ENCODE measurements at regions not wholly inside any gene's neighbourhood (a gene's known extent, or its start where the extent isn't known, plus 50 kb on each side); places are given as distances from the start of the nearest gene placed in this dataset.
"Not testable (repeated sequence)": the region's sequence is repeated elsewhere in the genome, so short reads cannot be mapped to it uniquely, and the experiment has no call there.

GRCh38 chr15:70517194-70517590, 246.2 kb downstream of the UACA start:
- no peak for ATAC-seq (ENCODE audit: poor library complexity)
- intact Hi-C loops (cut with DNase I) = no loop called here
- no peak for DNase-seq

- intact Hi-C loops (cut with DNase I) = no loop called here
- no peak for DNase-seq
- no peak for ATAC-seq (ENCODE audit: poor library complexity)
These were observed 246.8 kb downstream of the UACA start for GRCh38 chr15:70516408-70517193.

- intact Hi-C loops (cut with DNase I) = no loop called here
- DNase-seq = no peak
- ATAC-seq (ENCODE audit: poor library complexity) = no peak
These were observed 249.1 kb downstream of the UACA start for GRCh38 chr15:70514251-70514650.

- DNase-seq (no peak), ATAC-seq (ENCODE audit: poor library complexity) (no peak)
- intact Hi-C loops (cut with DNase I) = no loop called here
These were observed 249.5 kb downstream of the UACA start for GRCh38 chr15:70513819-70514218.

DNA sequence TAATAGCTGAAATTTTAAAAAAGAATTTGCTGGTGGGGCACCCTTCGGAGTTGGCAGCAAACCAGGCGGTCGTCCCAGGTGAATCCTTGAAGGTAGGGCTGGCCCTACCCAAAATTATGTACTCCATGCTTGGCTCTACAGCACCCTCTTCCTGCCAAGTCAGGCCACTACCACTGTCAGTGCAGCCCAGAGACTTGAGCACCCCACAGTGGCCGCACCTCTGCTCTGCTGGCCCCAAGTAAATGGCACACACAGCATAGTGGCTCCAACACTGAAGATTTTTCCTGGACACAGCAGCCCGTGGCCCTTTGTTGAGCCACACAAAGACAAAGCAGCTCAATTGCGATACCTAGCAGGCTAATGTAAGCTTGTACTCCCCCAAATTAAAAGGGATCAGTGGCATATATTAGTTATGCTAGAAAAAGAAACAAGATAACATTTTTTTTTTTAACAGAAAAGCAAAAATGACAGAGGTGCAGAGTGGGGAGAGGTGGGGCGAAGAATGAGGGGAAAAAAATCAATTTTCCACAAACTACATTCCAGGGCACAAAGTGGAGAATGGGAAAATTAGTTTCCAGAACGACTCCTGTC, 250.5 kb downstream of the UACA start:
- intact Hi-C loops (cut with DNase I) = no loop called here
- peak; percentile 46 for ATAC-seq (ENCODE audit: poor library complexity)
- DNase-seq = peak; percentile 64

- ATAC-seq (ENCODE audit: poor library complexity); DNase-seq; intact Hi-C loops (cut with DNase I): not testable (repeated sequence)
These were observed 251.3 kb downstream of the UACA start for GRCh38 chr15:70511972-70512587.

- intact Hi-C loops (cut with DNase I) = no loop called here
- no peak for ATAC-seq (ENCODE audit: poor library complexity)
These were observed 252.9 kb downstream of the UACA start for GRCh38 chr15:70510433-70510832.

DNA sequence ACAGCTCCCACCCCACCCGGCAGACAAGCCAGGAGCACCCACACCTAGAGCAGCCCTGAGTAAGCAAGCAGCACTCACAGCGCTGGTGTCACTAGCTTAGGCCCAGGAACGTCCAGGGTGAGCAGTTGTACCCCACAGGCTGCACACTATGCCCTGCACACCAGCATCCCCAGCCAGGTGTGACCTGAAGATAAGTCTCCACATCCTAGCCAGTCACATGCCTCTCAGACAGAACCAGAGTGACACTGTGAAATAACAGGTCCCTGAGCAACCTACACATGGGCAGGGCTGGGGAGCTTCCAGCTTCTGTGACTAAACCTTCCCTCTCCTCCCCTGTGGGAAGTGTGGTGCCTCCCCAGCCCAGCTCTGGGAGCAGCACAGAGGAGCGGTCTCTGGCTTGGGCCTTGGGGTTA, 253.6 kb downstream of the UACA start:
- intact Hi-C loops (cut with DNase I) = no loop called here
- DNase-seq = no peak
- no peak for ATAC-seq (ENCODE audit: poor library complexity)

More at GRCh38 chr15:70510433-70510832, 252.9 kb downstream of the UACA start:
- DNase-seq = no peak

GRCh38 chr15:70509282-70509662, 254.1 kb downstream of the UACA start:
- DNase-seq (no peak), ATAC-seq (ENCODE audit: poor library complexity) (peak; percentile 18)
- intact Hi-C loops (cut with DNase I) = no loop called here

- DNase-seq (no peak), ATAC-seq (ENCODE audit: poor library complexity) (no peak)
- intact Hi-C loops (cut with DNase I) = no loop called here
These were observed 254.6 kb downstream of the UACA start for GRCh38 chr15:70508561-70509281.

DNA sequence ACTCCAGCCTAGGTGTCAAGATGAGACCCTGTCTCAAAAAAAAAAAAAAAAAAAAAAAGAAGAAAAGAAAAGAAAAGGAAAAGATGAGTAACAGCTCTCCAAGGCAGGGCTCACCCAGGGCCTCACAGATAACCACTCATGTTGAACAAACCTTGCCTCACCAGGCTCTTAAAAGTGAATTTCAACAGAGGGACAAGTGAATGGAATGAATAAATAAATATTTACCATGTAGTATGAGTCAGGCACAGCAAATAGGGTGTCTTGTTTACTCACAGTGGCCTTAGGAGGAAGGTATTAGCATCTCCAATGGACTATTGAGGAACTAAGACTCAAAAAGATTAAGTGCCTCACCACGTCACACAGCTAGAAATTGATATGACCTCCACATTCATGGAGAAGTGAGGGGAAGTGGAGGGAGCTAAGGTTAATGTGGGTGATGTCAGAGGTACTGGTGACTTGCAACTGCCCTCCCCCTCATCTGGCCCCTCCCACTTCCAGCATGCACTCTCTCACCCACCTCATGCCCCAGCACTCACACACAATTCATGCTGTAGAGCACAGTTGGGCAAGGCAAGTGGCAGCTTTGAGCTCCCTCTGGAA, 255.5 kb downstream of the UACA start:
- intact Hi-C loops (cut with DNase I) = no loop called here
- ATAC-seq (ENCODE audit: poor library complexity) (no peak), DNase-seq (no peak)

DNA sequence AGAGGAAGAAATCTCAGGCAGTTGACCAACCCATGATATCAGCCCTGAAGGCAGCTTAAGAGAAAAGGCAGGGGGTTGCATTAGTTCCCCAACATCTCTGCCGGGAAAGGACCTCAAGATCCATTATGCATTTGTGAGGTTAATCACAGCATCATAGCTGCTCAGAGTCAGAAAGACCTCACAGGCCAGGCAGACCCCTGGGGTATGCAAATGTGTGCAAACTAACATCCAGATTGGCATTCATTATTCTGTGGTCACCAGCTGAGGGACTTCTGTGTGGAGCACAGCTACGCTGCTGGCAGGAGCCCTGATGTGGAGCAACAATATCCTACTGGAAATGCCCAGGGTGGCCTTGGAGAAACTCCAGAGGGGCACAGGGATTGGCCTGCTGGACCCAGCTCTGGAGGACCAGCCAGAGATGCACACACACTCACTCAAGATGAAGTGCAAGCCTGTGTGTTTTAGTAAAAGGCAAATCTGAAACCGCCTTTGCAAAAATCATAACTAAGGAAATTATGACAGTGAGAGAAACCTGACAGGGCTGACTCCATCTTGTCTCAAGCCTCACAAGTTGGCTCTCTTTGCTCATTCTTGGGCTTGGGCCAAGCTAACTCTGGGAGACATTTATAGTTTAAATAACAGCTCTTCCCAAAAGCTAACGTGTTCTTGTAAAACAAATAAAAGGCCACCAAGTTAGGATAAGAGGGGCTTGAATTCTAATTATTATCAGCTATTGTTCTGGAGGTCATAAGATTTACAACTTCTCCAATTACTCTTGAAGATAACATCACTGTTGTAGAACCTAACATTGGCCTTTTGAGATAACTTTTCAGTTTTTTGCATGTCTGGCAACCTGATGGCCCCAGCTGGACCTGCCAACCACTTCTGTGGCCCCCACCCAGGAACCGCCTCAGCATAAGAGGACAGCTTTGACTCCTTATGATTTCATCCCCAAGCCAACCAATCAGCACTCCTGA, 257.1 kb downstream of the UACA start:
- intact Hi-C loops (cut with DNase I) = no loop called here
- ATAC-seq (ENCODE audit: poor library complexity) = no peak
- DNase-seq = no peak

DNA sequence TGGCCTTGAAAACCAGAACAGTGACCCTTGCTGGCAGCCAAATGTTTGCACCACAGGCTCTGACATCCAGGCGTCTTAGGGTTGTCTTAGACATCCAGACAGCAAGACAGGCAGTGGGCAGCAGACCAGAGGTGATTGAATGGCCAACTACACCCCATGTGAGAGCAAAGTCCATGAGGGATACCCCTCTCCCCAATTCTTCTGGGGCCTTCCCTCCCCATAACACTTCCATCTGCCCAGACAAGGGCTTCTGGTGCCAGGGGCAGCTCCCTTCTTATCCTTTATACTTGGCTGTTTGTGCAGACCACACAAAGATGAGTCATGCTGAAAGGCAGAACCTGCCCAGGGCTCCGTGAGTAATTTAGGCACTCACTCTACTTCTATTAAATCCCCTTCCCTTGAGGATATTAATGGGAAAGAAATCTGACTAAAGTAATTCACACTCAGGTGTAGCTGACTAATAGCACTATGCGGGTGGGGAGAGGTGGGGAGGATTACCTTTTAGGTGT, 257.9 kb downstream of the UACA start:
- intact Hi-C loops (cut with DNase I) = no loop called here
- ATAC-seq (ENCODE audit: poor library complexity) (no peak), DNase-seq (no peak)

GRCh38 chr15:70504988-70505387, 258.4 kb downstream of the UACA start:
- DNase-seq (no peak), ATAC-seq (ENCODE audit: poor library complexity) (no peak)
- intact Hi-C loops (cut with DNase I) = no loop called here

- DNase-seq (peak; percentile 77), ATAC-seq (ENCODE audit: poor library complexity) (peak; percentile 81)
- intact Hi-C loops (cut with DNase I) = no loop called here
These were observed 258.9 kb downstream of the UACA start for GRCh38 chr15:70504299-70504951.

- no peak for ATAC-seq (ENCODE audit: poor library complexity)
- intact Hi-C loops (cut with DNase I) = no loop called here
- no peak for DNase-seq
These were observed 259.5 kb downstream of the UACA start for GRCh38 chr15:70503798-70504298.

DNA sequence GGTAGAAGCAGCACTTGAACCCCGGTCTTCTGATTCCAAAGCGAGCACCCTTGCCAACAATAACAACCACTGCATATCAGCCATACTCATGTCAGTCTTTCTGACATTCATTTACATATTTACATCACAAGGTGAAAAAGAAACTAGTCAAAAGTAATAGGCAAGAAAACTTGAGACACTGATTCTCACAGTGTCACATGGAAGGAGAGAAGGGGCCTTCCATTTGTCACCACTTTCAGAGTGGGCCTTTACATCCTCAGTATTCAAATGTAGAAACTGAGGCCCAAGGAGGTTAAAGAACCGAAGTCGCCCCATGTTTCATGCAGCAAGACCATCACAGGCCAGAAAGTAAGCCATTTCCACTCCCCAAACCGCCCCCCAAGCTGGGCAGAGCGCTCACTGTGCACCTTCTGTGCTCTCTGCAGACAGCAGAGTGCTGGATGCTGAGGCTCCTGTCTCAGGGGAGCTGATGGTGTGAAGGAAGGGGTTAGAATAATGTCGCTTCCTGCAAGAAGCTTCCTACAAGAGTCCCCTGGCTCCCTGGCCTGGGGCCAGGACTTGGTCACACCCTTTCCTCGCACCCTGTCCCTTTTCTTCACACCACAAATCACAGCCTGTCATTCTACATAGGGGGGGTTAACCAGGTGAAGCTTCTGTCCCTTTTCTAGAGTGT, 260.1 kb downstream of the UACA start:
- no peak for DNase-seq
- intact Hi-C loops (cut with DNase I) = no loop called here
- no peak for ATAC-seq (ENCODE audit: poor library complexity)

Data from Right ventricle myocardium superior (tissue), 1 donor.